CD4-positive, alpha-beta T cell treated with Interleukin-17A for 1 hour (primary cell): ENCODE measurements at regions not wholly inside any gene's neighbourhood (a gene's known extent, or its start where the extent isn't known, plus 50 kb on each side); places are given as distances from the start of the nearest gene placed in this dataset.
"Not testable (repeated sequence)": the region's sequence is repeated elsewhere in the genome, so short reads cannot be mapped to it uniquely, and the experiment has no call there.

Experiments
- DNase-seq: peaks from one replicate; pipeline ENCODE4 v3.0.0-alpha.2; 2020

DNA sequence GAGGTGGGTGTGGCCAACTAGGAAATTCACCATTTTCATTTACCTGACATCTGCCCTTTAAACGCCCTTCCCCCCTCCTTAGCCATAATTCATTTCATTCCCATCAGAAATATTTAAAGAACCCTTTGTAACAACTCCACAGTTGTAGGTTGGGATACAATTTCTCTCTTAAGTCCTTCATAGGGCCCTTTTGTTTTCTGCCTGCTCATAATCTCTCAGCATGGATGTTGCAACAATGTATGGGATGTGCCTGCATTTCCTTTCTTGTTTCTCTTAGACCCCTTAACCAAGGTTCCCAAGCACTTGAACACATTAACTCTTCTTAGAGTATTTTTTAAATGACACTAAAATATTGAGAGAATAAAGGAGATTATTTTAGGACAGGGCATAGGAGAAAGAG, 51.7 kb upstream of the MYO10 start:
- no peak for DNase-seq

- DNase-seq, result not testable (repeated sequence)
Observed at GRCh38 chr5:16990817-16991520, 54.9 kb upstream of the MYO10 start.

GRCh38 chr5:16992006-16992405, 55.9 kb upstream of the MYO10 start:
- DNase-seq, result no peak

DNA sequence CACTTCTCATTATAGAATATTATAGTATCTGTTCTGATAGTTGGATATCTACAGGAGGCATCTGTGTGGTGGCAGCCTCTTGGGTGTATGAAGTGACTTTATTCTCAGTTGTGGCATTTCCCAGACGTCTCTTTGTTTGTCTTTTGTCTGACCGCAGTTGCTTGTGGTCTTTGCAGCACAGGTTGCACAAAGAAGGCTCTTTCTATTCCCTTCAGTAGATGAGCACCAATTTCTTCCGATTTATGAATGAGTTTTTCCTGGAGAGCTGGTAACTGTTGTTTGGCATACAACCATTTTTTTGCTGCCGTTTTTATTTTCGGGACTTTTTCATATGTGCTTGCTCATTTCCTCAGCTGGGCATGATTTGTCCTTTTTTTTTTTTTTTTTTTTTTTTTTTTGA, 56.4 kb upstream of the MYO10 start:
- no peak for DNase-seq

GRCh38 chr5:16994565-16994964, 58.5 kb upstream of the MYO10 start:
- DNase-seq, result no peak

DNA sequence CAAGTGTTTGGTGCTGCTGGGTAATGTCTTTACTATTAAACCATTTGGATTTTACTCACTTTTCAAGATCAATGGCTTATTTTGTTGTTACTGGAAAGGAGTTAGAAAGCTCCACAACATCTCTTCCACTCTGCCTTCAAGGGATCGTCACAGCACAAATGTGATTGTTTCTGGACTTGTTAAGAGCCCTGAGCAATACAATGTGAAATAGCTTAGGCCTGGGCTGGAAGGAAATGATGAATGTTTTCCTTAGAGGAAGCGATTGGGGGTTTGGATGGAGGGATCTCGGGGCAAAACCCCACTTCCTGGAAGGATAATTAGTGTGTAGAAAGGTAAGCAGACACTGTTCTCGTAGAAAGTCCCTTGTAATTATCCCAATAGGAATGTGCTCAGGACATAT, 59.3 kb upstream of the MYO10 start:
- DNase-seq, result no peak

- DNase-seq, result no peak
Observed at GRCh38 chr5:17000291-17000939, 64.3 kb upstream of the MYO10 start.

- no peak for DNase-seq
Observed at GRCh38 chr5:17001428-17001827, 65.3 kb upstream of the MYO10 start.

DNA sequence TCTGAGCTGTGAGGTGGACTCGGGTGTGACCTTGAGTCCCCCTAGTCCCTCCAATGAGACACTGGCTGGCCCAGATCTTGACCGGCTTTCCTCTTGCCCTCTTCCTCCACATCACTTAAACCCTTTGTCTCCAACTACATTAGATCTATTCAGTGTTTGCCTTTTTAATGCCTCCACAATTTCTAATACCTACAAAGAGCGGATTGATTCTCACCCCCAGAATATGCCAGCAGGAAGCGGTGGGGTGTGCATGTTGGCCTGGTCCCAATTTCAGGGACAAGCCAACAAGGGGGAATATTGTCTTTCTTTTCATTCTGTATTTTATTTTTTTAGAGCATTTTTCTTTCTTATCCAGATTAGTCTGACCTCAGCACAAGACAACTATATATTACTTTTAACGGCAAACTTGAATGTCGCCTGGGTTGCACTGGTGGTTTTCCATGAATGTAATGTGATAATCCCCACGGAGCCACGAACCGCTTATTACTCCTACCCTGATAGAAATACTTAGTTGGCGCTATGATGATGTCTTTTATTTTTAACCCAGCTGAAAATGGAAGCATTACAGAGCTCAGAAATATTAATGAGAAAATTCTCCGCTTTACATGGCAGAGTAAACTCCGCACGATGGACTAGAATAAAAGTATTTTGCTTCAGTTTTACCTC, 68.5 kb upstream of the MYO10 start:
- DNase-seq, result no peak

DNA sequence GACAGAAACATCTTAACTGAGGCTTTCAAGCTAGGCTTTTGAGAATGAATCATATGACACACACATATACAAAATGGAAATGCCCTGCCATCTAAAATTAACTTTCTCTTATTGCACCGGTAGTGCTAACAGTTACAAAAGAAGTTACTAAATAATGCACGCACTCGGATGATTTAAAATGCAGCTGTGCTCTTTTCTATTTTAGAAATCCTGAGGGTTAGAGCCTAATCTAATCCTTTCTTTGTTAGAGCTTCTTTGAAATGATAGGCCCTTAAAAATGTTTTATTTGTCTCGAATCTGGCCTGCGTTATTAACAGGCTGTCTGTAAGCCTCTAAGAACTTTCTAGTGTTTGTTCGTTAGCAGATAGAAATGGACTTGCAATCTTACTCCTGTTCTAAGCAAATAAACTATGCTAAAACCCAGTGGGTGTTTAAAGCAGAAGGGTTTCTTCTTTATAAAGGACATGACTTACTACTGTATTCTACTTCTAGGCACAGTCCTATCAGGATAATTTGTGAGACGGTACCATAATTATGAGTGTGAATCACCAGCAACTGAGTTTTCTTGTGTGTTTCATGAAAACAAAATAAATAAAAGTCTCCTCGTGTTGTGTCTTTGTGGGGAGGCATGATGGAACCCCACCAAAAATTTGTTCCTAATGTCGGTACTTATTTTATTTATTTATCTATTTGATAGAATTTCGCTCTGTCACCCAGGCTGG, 69.2 kb upstream of the MYO10 start:
- no peak for DNase-seq

DNA sequence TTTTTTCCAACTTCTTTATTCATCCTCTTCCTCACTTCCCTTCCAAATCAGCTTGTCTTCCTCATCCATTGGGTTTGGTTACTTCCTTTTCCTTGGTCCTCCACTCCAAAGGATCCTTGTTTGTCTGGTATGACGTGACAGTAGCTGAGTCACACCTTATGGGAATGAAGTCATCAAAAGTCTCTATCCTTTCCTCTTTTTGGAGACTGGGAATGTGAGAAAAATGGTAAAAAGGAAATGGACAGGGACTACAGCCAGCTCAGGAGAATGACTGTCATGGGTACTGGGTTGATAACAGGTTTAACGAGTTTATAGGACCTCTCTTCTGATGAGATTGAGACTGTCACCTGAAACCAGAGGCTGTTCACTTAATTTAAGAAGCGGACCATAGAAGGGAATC, 76.2 kb upstream of the MYO10 start:
- DNase-seq, result no peak

DNA sequence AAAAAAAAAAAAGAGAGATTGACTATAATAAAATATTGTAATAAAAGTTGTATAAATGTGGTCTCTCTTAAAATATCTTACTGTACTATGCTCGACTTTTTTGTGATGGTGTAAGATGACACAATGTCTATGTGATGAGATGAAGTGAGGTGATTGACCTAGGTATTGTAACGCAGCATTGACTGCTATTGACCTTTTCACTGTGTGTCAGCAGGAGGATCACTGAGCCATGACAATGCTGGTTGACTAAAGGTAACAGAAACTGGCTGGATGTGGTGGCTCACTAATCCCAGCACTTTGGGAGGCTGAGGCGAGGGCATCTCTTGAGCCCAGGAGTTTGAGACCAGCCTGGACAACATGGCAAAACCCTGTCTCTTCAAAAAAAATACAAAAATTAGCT, 78.6 kb upstream of the MYO10 start:
- no peak for DNase-seq

DNA sequence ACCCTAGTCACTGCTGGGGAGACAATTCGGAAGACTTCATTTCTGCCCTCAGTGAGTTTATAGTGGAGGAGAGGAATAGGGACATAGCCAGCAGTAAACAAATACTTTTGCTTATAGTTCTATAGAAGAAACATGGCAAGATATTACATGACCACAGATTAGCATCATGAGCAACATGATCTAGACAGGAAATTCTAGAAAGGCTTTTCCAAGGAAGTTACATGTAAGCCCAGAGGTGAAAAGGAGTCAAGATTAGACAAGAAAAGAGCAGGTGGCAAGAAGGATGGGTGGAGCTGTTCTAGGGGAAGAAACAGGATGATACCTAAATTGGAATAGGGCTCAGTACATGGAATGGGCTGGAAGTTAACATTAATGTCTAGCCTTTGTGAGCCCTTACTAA, 82.8 kb upstream of the MYO10 start:
- no peak for DNase-seq

- DNase-seq, result no peak
Observed at GRCh38 chr5:17019324-17019723, 83.2 kb upstream of the MYO10 start.

DNA sequence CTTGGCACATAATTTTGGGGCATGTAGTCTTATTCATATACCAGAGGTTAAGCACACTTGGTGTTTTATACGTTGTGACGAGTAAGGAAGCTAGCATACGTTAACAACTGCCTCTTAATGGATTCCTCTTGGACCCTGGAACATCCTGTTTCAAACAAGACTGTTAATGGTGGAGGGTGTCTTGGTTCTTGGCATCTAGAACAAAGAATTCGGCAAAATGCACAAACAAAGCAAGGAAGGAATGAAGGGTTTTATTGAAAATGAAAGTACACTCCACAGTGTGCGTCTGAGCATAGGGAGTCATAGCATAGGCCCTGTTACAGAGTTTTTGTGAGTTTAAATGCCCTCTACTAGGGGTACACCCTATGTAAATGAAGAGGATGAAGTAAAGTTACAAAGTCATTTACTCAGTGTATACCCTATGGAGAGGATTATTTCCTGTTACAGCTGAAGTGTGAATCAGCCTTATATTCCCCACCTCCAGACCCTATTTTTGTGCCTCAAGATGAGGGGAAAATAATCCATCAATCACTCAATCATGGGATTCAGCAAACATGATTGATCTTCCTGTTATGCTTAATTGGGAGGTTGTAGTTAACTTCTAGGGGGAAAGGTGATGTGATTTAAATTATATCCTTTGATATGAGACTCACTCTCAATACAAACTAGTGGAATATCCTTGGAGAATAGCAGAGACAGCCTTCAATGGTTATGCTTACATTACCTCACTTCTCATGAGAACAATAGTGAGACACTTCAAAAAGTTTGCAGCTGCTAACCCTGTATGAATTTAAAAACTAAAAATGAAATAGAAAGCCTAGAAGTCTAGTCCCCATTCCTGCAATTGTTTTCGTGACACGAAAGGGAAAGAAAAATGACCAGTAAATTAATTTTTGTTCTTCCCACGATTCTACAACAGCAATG, 84.9 kb upstream of the MYO10 start:
- no peak for DNase-seq

DNA sequence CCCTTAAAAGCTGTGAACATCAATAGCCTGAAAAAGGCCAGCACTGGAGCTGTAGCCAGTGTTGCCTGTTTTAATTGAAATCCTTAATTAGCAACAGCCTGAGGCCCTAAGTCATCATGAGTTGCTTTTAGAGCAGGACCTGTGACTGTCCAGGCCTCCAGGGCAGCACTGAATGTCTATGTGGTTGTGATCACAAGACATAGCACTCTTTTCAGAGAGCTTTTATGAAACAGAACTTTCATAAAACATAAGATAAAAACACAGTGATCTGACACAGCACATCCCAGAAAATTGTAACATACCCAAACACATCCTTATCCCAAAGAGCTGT, 85.5 kb upstream of the MYO10 start:
- no peak for DNase-seq

DNA sequence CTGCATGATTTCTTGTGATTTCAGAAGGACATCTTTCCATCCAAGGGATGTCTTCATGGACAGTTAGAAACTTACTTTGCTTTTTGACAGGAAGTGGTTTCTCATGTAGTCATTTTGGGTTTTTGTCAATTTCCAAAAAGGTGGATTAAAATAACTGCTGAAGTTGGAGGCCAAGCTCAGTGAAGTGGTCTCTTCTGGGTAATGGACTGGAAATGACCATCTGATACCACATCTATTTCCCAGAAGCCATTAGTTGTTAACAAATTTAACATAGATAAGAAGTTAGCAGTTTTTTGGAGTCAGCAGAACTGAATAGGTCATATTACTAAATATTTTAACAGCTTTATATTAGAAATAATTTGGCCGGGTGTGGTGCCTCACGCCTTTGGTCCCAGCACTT, 86.2 kb upstream of the MYO10 start:
- DNase-seq, result no peak

DNA sequence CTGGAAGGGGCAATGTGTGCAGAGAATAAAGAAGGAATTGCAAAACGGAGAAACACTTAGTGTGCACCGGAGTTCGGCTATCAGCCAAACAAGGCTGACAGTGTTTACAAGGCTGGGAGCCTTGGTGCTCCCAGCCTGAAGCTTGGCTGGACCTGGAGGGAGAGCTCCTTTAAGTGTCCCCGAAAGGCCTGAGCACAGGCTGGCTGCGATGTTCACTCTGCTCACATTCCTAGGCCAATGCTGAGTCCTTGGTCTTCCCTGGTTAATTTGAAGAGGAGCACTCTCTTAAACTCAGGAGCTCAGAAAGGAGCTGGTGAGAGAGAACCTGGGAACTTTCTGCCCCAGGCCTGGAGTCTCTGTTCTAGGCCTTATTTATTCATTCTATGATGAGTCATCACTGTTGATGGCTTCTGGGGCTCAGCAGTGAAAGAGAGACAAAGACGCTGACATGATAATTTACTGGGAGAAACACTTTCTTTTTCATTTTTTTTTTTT, 88.6 kb upstream of the MYO10 start:
- no peak for DNase-seq

- not testable (repeated sequence) for DNase-seq
Observed at GRCh38 chr5:17031659-17032277, 95.7 kb upstream of the MYO10 start.

DNA sequence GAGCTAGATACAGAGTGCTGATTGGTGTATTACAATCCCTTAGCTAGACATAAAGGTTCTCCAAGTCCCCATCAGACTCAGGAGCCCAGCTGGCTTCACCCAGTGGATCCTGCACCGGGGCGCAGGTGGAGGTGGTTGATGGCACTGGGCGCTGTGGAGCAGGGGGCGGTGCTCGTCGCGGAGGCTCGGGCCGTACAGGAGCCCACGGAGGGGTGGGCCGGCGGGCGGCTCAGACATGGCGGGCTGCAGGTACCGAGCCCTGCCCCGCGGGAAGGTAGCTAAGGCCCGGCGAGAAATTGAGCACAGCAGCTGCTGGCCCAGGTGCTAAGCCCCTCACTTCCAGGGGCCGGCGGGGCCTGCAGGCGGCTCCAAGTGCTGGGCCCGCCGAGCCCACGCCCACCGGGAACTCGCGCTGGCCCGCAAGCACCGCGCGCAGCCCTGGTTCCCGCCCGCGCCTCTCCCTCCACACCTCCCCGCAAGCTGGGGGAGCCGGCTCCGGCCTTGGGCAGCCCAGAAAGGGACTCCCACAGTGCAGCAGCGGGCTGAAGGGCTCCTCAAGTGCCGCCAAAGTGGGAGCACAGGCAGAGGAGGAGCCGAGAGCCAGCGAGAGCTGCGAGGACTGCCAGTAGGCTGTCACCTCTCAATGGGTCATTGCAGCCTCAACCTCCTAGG, 96.4 kb upstream of the MYO10 start:
- DNase-seq, result not testable (repeated sequence)

DNA sequence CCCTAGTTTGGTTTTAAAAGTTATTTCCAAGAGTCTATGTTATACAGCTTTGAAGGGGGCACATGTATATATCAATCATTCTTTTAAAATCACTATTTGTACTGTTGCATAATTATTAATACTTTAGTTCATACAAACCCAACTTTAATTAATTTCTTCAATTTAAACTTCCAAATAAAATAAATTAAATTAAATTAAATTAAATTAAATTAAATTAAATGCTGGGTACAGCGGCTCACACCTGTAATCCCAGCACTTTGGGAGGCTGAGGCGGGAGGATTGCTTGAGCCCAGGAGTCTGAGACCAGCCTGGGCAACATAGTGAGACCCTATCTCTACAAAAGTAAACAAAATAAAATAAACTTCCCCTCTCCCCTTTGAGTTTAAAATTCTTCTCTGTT, 98.9 kb upstream of the MYO10 start:
- not testable (repeated sequence) for DNase-seq
